ENCODE measurements at regions not wholly inside any gene's neighbourhood (a gene's known extent, or its start where the extent isn't known, plus 50 kb on each side); places are given as distances from the start of the nearest gene placed in this dataset.

GRCh38 chr2:60104514-60105505 is 448.6 kb downstream of the BCL11A start:
- no peak for ATAC-seq
- no peak for TF ChIP-seq ZC3H10 (CRISPR knock-in tag; IDR thresholded peaks at IDR 0.05)
- TF ChIP-seq BACH2 (CRISPR knock-in tag; IDR thresholded peaks at IDR 0.05; ENCODE audit: borderline replicate concordance), result no peak
- no peak for TF ChIP-seq POU6F1 (CRISPR knock-in tag; IDR thresholded peaks at IDR 0.05; ENCODE audit: borderline replicate concordance, low read depth)
- no peak for TF ChIP-seq ARNTL (CRISPR knock-in tag; IDR thresholded peaks at IDR 0.05; ENCODE audit: borderline replicate concordance, low read depth)
- no peak for TF ChIP-seq OSR1 (CRISPR knock-in tag; IDR thresholded peaks at IDR 0.05)
- TF ChIP-seq RARB (CRISPR knock-in tag; IDR thresholded peaks at IDR 0.05), result no peak
- TF ChIP-seq, protein P1, sequence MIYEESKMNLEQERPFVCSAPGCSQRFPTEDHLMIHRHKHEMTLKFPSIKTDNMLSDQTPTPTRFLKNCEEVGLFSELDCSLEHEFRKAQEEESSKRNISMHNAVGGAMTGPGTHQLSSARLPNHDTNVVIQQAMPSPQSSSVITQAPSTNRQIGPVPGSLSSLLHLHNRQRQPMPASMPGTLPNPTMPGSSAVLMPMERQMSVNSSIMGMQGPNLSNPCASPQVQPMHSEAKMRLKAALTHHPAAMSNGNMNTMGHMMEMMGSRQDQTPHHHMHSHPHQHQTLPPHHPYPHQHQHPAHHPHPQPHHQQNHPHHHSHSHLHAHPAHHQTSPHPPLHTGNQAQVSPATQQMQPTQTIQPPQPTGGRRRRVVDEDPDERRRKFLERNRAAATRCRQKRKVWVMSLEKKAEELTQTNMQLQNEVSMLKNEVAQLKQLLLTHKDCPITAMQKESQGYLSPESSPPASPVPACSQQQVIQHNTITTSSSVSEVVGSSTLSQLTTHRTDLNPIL (CRISPR knock-in tag; IDR thresholded peaks at IDR 0.05; ENCODE audit: low read depth), result no peak

DNA sequence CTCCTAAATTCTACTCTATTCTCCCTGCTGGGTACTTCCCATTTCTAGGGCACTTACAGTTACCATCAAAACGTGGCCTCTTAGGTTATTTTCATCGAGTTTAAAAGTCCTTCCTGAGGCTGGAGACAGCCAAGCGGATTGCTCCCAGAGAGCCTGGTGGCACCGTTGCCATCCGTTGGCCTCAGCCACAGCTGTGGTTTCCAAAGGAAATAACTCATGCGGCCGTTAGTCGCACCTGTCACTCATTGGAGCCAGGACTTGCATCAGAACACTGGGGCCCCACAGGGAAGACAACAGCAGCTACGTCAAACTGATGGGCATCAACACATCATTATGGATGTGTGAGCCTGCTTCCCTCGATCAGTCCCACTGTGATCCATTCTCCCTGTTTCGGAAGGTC is 453.4 kb downstream of the BCL11A start:
- no peak for ATAC-seq
- TF ChIP-seq ZNF8 (CRISPR knock-in tag; IDR thresholded peaks at IDR 0.05), result no peak
- no peak for TF ChIP-seq ZNF70 (CRISPR knock-in tag; IDR thresholded peaks at IDR 0.05)
- no peak for TF ChIP-seq PPARA (CRISPR knock-in tag; IDR thresholded peaks at IDR 0.05; ENCODE audit: borderline replicate concordance)
- no peak for TF ChIP-seq ZFP30 (CRISPR knock-in tag; IDR thresholded peaks at IDR 0.05)
- no peak for TF ChIP-seq TCF4 (CRISPR knock-in tag; IDR thresholded peaks at IDR 0.05; ENCODE audit: borderline replicate concordance)
- TF ChIP-seq SNAI2 (CRISPR knock-in tag; IDR thresholded peaks at IDR 0.05), result no peak
- no peak for TF ChIP-seq ZFP3 (CRISPR knock-in tag; IDR thresholded peaks at IDR 0.05)
- TF ChIP-seq CSDC2 (CRISPR knock-in tag; IDR thresholded peaks at IDR 0.05), result no peak

- TF ChIP-seq ARNTL (CRISPR knock-in tag; IDR thresholded peaks at IDR 0.05; ENCODE audit: borderline replicate concordance, low read depth), result no peak
- no peak for TF ChIP-seq ZC3H10 (CRISPR knock-in tag; IDR thresholded peaks at IDR 0.05)
- no peak for TF ChIP-seq OSR1 (CRISPR knock-in tag; IDR thresholded peaks at IDR 0.05)
- TF ChIP-seq PATZ1 (CRISPR knock-in tag; IDR thresholded peaks at IDR 0.05; ENCODE audit: borderline replicate concordance), result no peak
- TF ChIP-seq GLIS3 (CRISPR knock-in tag; IDR thresholded peaks at IDR 0.05), result no peak
- TF ChIP-seq POU6F1 (CRISPR knock-in tag; IDR thresholded peaks at IDR 0.05; ENCODE audit: borderline replicate concordance, low read depth), result no peak
- TF ChIP-seq, protein P2, sequence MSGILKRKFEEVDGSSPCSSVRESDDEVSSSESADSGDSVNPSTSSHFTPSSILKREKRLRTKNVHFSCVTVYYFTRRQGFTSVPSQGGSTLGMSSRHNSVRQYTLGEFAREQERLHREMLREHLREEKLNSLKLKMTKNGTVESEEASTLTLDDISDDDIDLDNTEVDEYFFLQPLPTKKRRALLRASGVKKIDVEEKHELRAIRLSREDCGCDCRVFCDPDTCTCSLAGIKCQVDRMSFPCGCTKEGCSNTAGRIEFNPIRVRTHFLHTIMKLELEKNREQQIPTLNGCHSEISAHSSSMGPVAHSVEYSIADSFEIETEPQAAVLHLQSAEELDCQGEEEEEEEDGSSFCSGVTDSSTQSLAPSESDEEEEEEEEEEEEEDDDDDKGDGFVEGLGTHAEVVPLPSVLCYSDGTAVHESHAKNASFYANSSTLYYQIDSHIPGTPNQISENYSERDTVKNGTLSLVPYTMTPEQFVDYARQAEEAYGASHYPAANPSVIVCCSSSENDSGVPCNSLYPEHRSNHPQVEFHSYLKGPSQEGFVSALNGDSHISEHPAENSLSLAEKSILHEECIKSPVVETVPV (CRISPR knock-in tag; IDR thresholded peaks at IDR 0.05), result no peak
- TF ChIP-seq BACH2 (CRISPR knock-in tag; IDR thresholded peaks at IDR 0.05; ENCODE audit: borderline replicate concordance), result no peak
- TF ChIP-seq PPARA (CRISPR knock-in tag; IDR thresholded peaks at IDR 0.05; ENCODE audit: borderline replicate concordance), result no peak
- TF ChIP-seq, protein P1 (CRISPR knock-in tag; IDR thresholded peaks at IDR 0.05; ENCODE audit: low read depth), result no peak
- no peak for TF ChIP-seq ISL1 (CRISPR knock-in tag; IDR thresholded peaks at IDR 0.05)
- TF ChIP-seq SNAI2 (CRISPR knock-in tag; IDR thresholded peaks at IDR 0.05), result no peak
- TF ChIP-seq ZNF8 (CRISPR knock-in tag; IDR thresholded peaks at IDR 0.05), result no peak
- TF ChIP-seq TSHZ2 (CRISPR knock-in tag; IDR thresholded peaks at IDR 0.05), result no peak
- no peak for TF ChIP-seq ZNF70 (CRISPR knock-in tag; IDR thresholded peaks at IDR 0.05)
- TF ChIP-seq TOX (CRISPR knock-in tag; IDR thresholded peaks at IDR 0.05; ENCODE audit: borderline replicate concordance), result no peak
- TF ChIP-seq ZFP3 (CRISPR knock-in tag; IDR thresholded peaks at IDR 0.05), result no peak
- no peak for ATAC-seq
Observed at GRCh38 chr2:60098996-60099395, 454.5 kb downstream of the BCL11A start.
